Nephron (organoid): ENCODE measurements at regions not wholly inside any gene's neighbourhood (a gene's known extent, or its start where the extent isn't known, plus 50 kb on each side); places are given as distances from the start of the nearest gene placed in this dataset.

Source experiments
- H3K27ac Mint-ChIP-seq, 3 experiments: 2 replicates each; pipeline ENCODE4 v1.8.0; 2020; ENCODE audit warnings: mixed read lengths in 3 of 3, mild to moderate bottlenecking in 2 of 3, moderate library complexity in 1 of 3
- H3K27me3 Mint-ChIP-seq: 2 replicates; pipeline ENCODE4 v1.8.0; 2021; ENCODE audit warnings: low read depth, mild to moderate bottlenecking, moderate library complexity, mixed read lengths
- H3K36me3 Mint-ChIP-seq: 2 replicates; pipeline ENCODE4 v1.8.0; 2020; ENCODE audit warnings: low read depth, mixed read lengths
- H3K4me1 Mint-ChIP-seq: 2 replicates; pipeline ENCODE4 v1.8.0; 2020; ENCODE audit warnings: mixed read lengths
- H3K4me3 Mint-ChIP-seq, 3 experiments: 2 replicates each; pipeline ENCODE4 v1.8.0; 2020; ENCODE audit warnings: mild to moderate bottlenecking in 3 of 3, mixed read lengths in 3 of 3, moderate library complexity in 2 of 3
- H3K9me3 Mint-ChIP-seq: 2 replicates; pipeline ENCODE4 v1.8.0; 2020; ENCODE audit warnings: mixed read lengths
- CTCF ChIP-seq, 3 experiments: fragments of 200-600 bp; sonication (generic); IDR thresholded peaks; one replicate each; pipeline ENCODE4 v1.5.0; 2021; ENCODE audit warnings: antibody characterized with exemption in 3 of 3; ENCODE audit not compliant: unreplicated experiment in 3 of 3

GRCh38 chr22:27100789-27101188, 443.4 kb downstream of the MIAT start:
- Mint-ChIP-seq H3K9me3 (no peaks in the 10 kb centered on the region), H3K27me3 (peaks cover 52% of the 10 kb centered on the region), H3K27ac (peak overlapping the region; percentile 44 to 84 (median 75)), H3K4me3 (peak overlapping the region in 2 of 3 experiments; percentile 34 to 48), H3K4me1 (peaks cover 62% of the 10 kb centered on the region), H3K36me3 (no peaks in the 10 kb centered on the region)
- TF ChIP-seq CTCF (IDR thresholded peaks at IDR 0.05; ENCODE audit: unreplicated experiment in 3 of 3): no peak

GRCh38 chr22:27101288-27101687, 443.9 kb downstream of the MIAT start:
- peak overlapping the region in 2 of 3 experiments; percentile 34 to 48 for H3K4me3 Mint-ChIP-seq
- H3K36me3 Mint-ChIP-seq: no peaks in the 10 kb centered on the region
- H3K27me3 Mint-ChIP-seq: peaks cover 52% of the 10 kb centered on the region
- no peak for TF ChIP-seq CTCF (IDR thresholded peaks at IDR 0.05; ENCODE audit: unreplicated experiment in 3 of 3)
- H3K4me1 Mint-ChIP-seq: peaks cover 63% of the 10 kb centered on the region
- no peaks in the 10 kb centered on the region for H3K9me3 Mint-ChIP-seq
- H3K27ac Mint-ChIP-seq: peak overlapping the region; percentile 44 to 84 (median 75)

GRCh38 chr22:27104449-27104848, 447.1 kb downstream of the MIAT start:
- no peak overlapping the region for H3K4me3 Mint-ChIP-seq
- no peak for TF ChIP-seq CTCF (IDR thresholded peaks at IDR 0.05; ENCODE audit: unreplicated experiment in 3 of 3)
- H3K27ac Mint-ChIP-seq: peak overlapping the region in 1 of 3 experiments; percentile 20
- H3K27me3 Mint-ChIP-seq: peaks cover 40% of the 10 kb centered on the region
- H3K36me3 Mint-ChIP-seq: no peaks in the 10 kb centered on the region
- H3K4me1 Mint-ChIP-seq: peaks cover 65% of the 10 kb centered on the region
- H3K9me3 Mint-ChIP-seq: no peaks in the 10 kb centered on the region

GRCh38 chr22:27105142-27106025, 448.0 kb downstream of the MIAT start:
- Mint-ChIP-seq H3K36me3 (no peaks in the 10 kb centered on the region), H3K4me3 (no peak overlapping the region), H3K27ac (peak overlapping the region in 2 of 3 experiments; percentile 16 to 20), H3K4me1 (peaks cover 68% of the 10 kb centered on the region), H3K27me3 (peaks cover 30% of the 10 kb centered on the region), H3K9me3 (no peaks in the 10 kb centered on the region)
- TF ChIP-seq CTCF (IDR thresholded peaks at IDR 0.05; ENCODE audit: unreplicated experiment in 3 of 3): no peak

- Mint-ChIP-seq H3K36me3 (no peaks in the 10 kb centered on the region), H3K27me3 (peaks cover 17% of the 10 kb centered on the region)
Measured at GRCh38 chr22:27106985-27107384, 449.6 kb downstream of the MIAT start.

More at GRCh38 chr22:27106985-27107384, 449.6 kb downstream of the MIAT start:
- Mint-ChIP-seq H3K4me3 (no peak overlapping the region), H3K4me1 (peaks cover 68% of the 10 kb centered on the region), H3K9me3 (no peaks in the 10 kb centered on the region), H3K27ac (no peak overlapping the region)
- no peak for TF ChIP-seq CTCF (IDR thresholded peaks at IDR 0.05; ENCODE audit: unreplicated experiment in 3 of 3)
